ENCODE measurements at regions not wholly inside any gene's neighbourhood (a gene's known extent, or its start where the extent isn't known, plus 50 kb on each side); places are given as distances from the start of the nearest gene placed in this dataset.

DNA sequence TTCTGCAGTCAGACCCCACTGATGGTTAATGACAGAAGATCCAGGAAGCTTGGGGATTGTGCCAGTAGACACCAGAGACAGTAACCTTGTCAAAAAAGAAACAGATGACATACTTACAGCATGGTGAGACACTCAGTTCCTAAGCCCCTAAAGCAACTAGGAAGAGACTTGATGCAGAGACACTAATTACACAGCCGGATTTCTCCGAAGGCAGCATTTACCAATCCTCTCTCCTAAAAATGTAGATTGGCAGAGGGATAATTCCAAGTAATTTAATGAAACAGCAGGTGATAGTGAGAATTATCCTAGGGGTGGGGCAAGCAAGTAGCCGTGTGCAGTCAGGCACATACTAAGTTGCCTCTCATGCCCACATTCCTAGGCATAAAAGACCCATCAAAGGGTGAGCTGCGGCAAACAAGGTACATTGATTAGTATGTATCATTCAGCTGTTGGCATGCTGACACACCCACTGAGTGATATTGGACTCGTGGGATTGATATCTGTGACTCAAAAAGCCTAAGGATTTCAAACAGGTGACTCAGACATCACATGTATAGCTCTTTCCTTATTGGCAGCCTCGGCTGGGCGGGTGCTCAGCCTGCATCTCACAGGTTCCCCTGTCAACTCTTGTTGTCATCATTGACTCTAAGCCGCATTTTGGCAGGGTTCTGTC lies 296.7 kb upstream of the ATP5MC3 start:
- no peaks in the 10 kb centered on the region for H3K36me3 Mint-ChIP-seq
- peaks cover 0 to 5% (median 0%) of the 10 kb centered on the region in 5 donors for H3K27me3 Mint-ChIP-seq
- H3K9me3 ChIP-seq (ENCODE audit: control insufficient read depth in 2 of 3, low read length in 3 of 3) = no peaks in the 10 kb centered on the region
- no peak overlapping the region for H3K4me3 Mint-ChIP-seq
- ATAC-seq (no peak), DNase-seq (no peak)
- no peaks in the 10 kb centered on the region for H3K4me1 Mint-ChIP-seq
- peaks cover 0 to 3% (median 0%) of the 10 kb centered on the region in 11 donors for H3K9me3 Mint-ChIP-seq
- H3K27ac ChIP-seq (ENCODE audit: low read depth, low read length) = no peak overlapping the region
- no peaks in the 10 kb centered on the region for H3K4me1 ChIP-seq (ENCODE audit: control insufficient read depth in 2 of 2, insufficient read depth in 2 of 2, low read length in 2 of 2)
- intact Hi-C loops (cut with micrococcal nuclease) = no loop called here
- no peaks in the 10 kb centered on the region for H3K27me3 ChIP-seq (ENCODE audit: control insufficient read depth in 2 of 2, insufficient read depth in 2 of 2, low read length in 2 of 2)
- no peak overlapping the region for H3K4me3 ChIP-seq (ENCODE audit: low read length)
- no peaks in the 10 kb centered on the region for H3K36me3 ChIP-seq (ENCODE audit: control insufficient read depth in 2 of 3, insufficient read depth in 3 of 3, low read length in 3 of 3)
- H3K27ac Mint-ChIP-seq = no peak overlapping the region
- ChIA-PET POLR2A (no interaction called here), CTCF (no interaction called here)

DNA sequence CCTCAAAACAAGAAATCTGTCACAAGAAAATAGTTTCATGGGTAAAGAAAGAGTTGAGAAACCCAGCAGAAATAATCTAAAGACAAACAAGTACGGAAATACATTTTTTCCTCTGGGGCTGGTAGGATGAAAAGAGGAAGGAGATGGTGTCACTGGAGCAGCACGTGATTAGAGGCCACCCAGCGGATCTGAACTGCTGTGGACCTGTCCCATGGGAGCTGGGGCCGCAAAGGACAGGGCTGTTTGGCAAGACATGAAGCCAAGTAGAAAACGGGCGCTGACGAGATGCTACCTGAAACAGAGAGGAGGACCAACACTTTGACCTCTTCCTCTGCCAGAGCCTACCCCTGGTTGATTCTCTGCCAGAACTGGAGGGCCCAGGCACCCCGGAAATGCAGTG lies 295.4 kb upstream of the ATP5MC3 start:
- Histone ChIP-seq H3K27me3 (ENCODE audit: control insufficient read depth in 2 of 2, insufficient read depth in 2 of 2, low read length in 2 of 2) (no peaks in the 10 kb centered on the region), H3K27ac (ENCODE audit: low read depth, low read length) (no peak overlapping the region), H3K9me3 (ENCODE audit: control insufficient read depth in 2 of 3, low read length in 3 of 3) (no peaks in the 10 kb centered on the region), H3K36me3 (ENCODE audit: control insufficient read depth in 2 of 3, insufficient read depth in 3 of 3, low read length in 3 of 3) (no peaks in the 10 kb centered on the region), H3K4me3 (ENCODE audit: low read length) (no peak overlapping the region), H3K4me1 (ENCODE audit: control insufficient read depth in 2 of 2, insufficient read depth in 2 of 2, low read length in 2 of 2) (no peaks in the 10 kb centered on the region)
- intact Hi-C loops (cut with micrococcal nuclease) = no loop called here
- H3K9me3 Mint-ChIP-seq = peaks cover 0 to 6% (median 2%) of the 10 kb centered on the region in 11 donors
- DNase-seq (no peak), ATAC-seq (no peak)
- H3K4me1 Mint-ChIP-seq = no peaks in the 10 kb centered on the region
- peaks cover 0 to 12% (median 5%) of the 10 kb centered on the region in 5 donors for H3K27me3 Mint-ChIP-seq
- CTCF ChIA-PET = no interaction called here
- no peak overlapping the region for H3K4me3 Mint-ChIP-seq
- H3K27ac Mint-ChIP-seq = no peak overlapping the region
- POLR2A ChIA-PET = no interaction called here
- H3K36me3 Mint-ChIP-seq = no peaks in the 10 kb centered on the region

DNA sequence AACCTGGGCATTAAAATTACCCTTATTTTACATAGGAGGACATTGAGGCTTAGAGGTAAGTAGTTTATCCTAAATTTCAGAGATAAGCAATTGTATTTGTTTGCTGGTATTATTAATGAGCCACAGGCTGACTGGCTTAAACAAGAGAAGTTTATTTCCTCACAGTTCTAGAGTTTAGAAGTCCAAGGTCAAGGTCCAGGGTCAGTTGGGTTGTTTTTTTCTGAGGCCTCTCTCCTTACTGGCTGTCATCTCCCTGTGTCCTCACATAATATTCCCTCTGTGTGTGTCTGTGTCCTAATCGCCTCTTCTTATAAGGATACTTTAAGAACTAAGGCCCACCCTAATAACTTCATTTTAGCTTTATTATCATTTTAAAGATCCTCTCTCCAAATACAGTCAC lies 294.9 kb upstream of the ATP5MC3 start:
- no peaks in the 10 kb centered on the region for H3K4me1 ChIP-seq (ENCODE audit: control insufficient read depth in 2 of 2, insufficient read depth in 2 of 2, low read length in 2 of 2)
- Mint-ChIP-seq H3K27ac (no peak overlapping the region), H3K27me3 (peaks cover 0 to 12% (median 5%) of the 10 kb centered on the region in 5 donors), H3K4me1 (no peaks in the 10 kb centered on the region), H3K9me3 (peaks cover 0 to 6% (median 2%) of the 10 kb centered on the region in 11 donors), H3K4me3 (no peak overlapping the region), H3K36me3 (no peaks in the 10 kb centered on the region)
- no peaks in the 10 kb centered on the region for H3K27me3 ChIP-seq (ENCODE audit: control insufficient read depth in 2 of 2, insufficient read depth in 2 of 2, low read length in 2 of 2)
- no peaks in the 10 kb centered on the region for H3K9me3 ChIP-seq (ENCODE audit: control insufficient read depth in 2 of 3, low read length in 3 of 3)
- ChIA-PET CTCF (no interaction called here), POLR2A (no interaction called here)
- ATAC-seq (no peak), DNase-seq (no peak)
- intact Hi-C loops (cut with micrococcal nuclease) = no loop called here
- H3K4me3 ChIP-seq (ENCODE audit: low read length) = no peak overlapping the region
- H3K27ac ChIP-seq (ENCODE audit: low read depth, low read length) = no peak overlapping the region
- no peaks in the 10 kb centered on the region for H3K36me3 ChIP-seq (ENCODE audit: control insufficient read depth in 2 of 3, insufficient read depth in 3 of 3, low read length in 3 of 3)

DNA sequence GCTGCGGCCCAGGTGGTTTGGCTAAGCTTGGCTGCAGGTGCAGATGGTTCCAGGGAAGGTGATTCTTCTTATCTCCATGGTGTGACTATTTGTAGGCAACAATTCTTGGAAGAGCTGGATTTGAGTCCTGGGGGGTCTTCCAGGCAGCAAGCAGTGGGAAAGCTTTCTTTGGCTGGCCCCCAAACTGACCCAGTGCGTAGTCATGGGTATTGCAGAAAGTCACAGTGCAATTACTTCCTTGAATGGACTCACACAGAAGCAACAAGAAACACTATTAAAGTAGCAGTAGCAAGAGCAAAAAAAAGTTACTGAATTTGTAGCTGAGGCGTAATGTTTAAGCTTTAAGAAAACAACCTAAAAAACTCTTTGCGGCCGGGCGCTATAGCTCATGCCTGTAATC lies 293.6 kb upstream of the ATP5MC3 start:
- Mint-ChIP-seq H3K27ac (no peak overlapping the region), H3K9me3 (peaks cover 0 to 6% (median 2%) of the 10 kb centered on the region in 11 donors)
- POLR2A ChIA-PET = no interaction called here

DNA sequence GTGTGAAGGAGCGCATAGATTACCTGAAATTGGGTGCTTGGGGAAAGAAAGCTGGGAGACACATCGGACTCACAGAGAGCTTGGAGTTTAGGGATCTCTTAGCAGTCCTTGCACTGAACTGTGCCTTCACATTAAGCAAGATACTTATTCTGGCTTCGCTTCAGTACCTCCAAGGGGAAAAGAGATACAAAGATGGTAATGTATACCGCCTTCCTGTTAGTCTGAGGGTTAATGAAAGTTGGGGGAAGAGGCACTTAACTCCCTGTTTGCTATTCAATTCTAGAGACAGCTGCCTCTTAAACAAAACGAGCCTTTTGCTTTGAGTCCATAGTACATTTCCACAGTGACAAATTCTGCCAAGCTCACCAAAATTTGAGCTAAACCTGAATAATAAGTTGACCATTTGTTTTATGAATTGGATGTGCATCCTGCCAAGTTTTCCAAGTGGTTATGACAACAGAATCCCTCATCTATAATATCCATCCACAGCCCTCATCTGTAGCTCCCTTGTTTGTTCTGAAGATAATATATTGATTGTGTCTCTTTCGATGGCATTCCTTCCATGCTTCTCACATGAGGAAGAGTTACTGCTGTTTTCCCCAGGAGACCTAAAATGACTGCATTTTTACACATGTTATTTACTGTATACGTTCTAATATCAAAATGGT lies 287.1 kb upstream of the ATP5MC3 start:
- no peaks in the 10 kb centered on the region for H3K36me3 ChIP-seq (ENCODE audit: control insufficient read depth in 2 of 3, insufficient read depth in 3 of 3, low read length in 3 of 3)
- ATAC-seq = no peak
- no peak overlapping the region for H3K27ac ChIP-seq (ENCODE audit: low read depth, low read length)
- peaks cover 0 to 6% (median 0%) of the 10 kb centered on the region in 11 donors for H3K9me3 Mint-ChIP-seq
- H3K27me3 Mint-ChIP-seq = peaks cover 0 to 8% (median 0%) of the 10 kb centered on the region in 5 donors
- H3K36me3 Mint-ChIP-seq = no peaks in the 10 kb centered on the region
- no peak overlapping the region for H3K4me3 ChIP-seq (ENCODE audit: low read length)
- ChIA-PET CTCF (no interaction called here), POLR2A (no interaction called here)
- intact Hi-C loops (cut with micrococcal nuclease) = no loop called here
- DNase-seq = no peak
- no peaks in the 10 kb centered on the region for H3K4me1 ChIP-seq (ENCODE audit: control insufficient read depth in 2 of 2, insufficient read depth in 2 of 2, low read length in 2 of 2)
- no peaks in the 10 kb centered on the region for H3K27me3 ChIP-seq (ENCODE audit: control insufficient read depth in 2 of 2, insufficient read depth in 2 of 2, low read length in 2 of 2)
- H3K4me1 Mint-ChIP-seq = peaks cover 0 to 1% (median 0%) of the 10 kb centered on the region in 7 donors
- no peak overlapping the region for H3K4me3 Mint-ChIP-seq
- no peak overlapping the region for H3K27ac Mint-ChIP-seq
- H3K9me3 ChIP-seq (ENCODE audit: control insufficient read depth in 2 of 3, low read length in 3 of 3) = no peaks in the 10 kb centered on the region

More for the DNA sequence above, 293.6 kb upstream of the ATP5MC3 start:
- H3K27ac ChIP-seq (ENCODE audit: low read depth, low read length) = no peak overlapping the region
- Mint-ChIP-seq H3K4me1 (no peaks in the 10 kb centered on the region), H3K36me3 (no peaks in the 10 kb centered on the region), H3K27me3 (peaks cover 0 to 12% (median 5%) of the 10 kb centered on the region in 5 donors), H3K4me3 (no peak overlapping the region)
- H3K36me3 ChIP-seq (ENCODE audit: control insufficient read depth in 2 of 3, insufficient read depth in 3 of 3, low read length in 3 of 3) = no peaks in the 10 kb centered on the region
- intact Hi-C loops (cut with micrococcal nuclease) = no loop called here
- H3K27me3 ChIP-seq (ENCODE audit: control insufficient read depth in 2 of 2, insufficient read depth in 2 of 2, low read length in 2 of 2) = no peaks in the 10 kb centered on the region
- CTCF ChIA-PET = no interaction called here
- no peak overlapping the region for H3K4me3 ChIP-seq (ENCODE audit: low read length)
- ATAC-seq = no peak
- H3K4me1 ChIP-seq (ENCODE audit: control insufficient read depth in 2 of 2, insufficient read depth in 2 of 2, low read length in 2 of 2) = no peaks in the 10 kb centered on the region
- H3K9me3 ChIP-seq (ENCODE audit: control insufficient read depth in 2 of 3, low read length in 3 of 3) = no peaks in the 10 kb centered on the region
- DNase-seq = no peak

DNA sequence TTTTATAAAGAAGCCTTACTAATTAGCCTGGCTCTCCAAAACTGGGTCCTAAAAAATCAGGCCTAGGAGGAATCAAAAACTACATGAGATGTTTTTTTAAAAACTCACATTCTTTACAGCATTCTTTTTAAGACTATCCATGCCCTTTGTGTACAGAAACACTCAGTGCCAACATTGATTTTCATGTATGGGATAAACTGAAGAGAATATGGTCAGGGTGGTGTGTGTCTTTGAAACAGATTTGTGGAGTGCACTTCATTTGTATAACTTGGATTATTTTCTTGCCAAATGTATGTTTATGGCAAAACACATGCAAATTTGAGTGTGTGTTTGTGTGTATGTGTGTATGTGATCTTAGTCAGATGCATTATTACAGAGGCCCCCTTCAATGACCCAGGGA lies 283.6 kb upstream of the ATP5MC3 start:
- Histone ChIP-seq H3K4me1 (ENCODE audit: control insufficient read depth in 2 of 2, insufficient read depth in 2 of 2, low read length in 2 of 2) (no peaks in the 10 kb centered on the region), H3K36me3 (ENCODE audit: control insufficient read depth in 2 of 3, insufficient read depth in 3 of 3, low read length in 3 of 3) (no peaks in the 10 kb centered on the region), H3K27me3 (ENCODE audit: control insufficient read depth in 2 of 2, insufficient read depth in 2 of 2, low read length in 2 of 2) (no peaks in the 10 kb centered on the region), H3K27ac (ENCODE audit: low read depth, low read length) (no peak overlapping the region), H3K9me3 (ENCODE audit: control insufficient read depth in 2 of 3, low read length in 3 of 3) (no peaks in the 10 kb centered on the region), H3K4me3 (ENCODE audit: low read length) (no peak overlapping the region)
- intact Hi-C loops (cut with micrococcal nuclease) = no loop called here
- POLR2A ChIA-PET = no interaction called here
- H3K4me3 Mint-ChIP-seq = no peak overlapping the region
- ATAC-seq (no peak), DNase-seq (no peak)
- H3K27ac Mint-ChIP-seq = no peak overlapping the region
- no peaks in the 10 kb centered on the region for H3K36me3 Mint-ChIP-seq
- CTCF ChIA-PET = no interaction called here
- peaks cover 0 to 9% (median 3%) of the 10 kb centered on the region in 11 donors for H3K9me3 Mint-ChIP-seq
- H3K4me1 Mint-ChIP-seq = peaks cover 0 to 4% (median 0%) of the 10 kb centered on the region in 7 donors
- H3K27me3 Mint-ChIP-seq = peaks cover 0 to 8% (median 6%) of the 10 kb centered on the region in 5 donors

DNA sequence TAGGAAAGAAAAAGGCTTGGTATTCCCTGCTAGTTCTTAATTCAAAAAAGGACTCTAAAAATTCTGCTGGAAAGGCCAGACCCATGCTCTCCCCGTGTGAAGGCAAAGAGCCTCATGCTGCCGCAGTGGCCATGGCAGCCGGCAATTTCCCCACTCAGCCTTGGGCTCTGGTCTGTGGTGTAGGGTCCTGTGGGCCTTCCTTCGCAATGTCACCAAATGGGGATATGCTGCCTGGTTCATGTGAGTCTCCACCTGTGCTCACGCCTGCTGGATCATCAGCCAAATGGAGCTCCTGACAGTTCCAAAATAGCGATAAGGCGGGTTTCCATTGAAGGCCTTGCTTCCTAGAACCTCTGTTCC lies 282.8 kb upstream of the ATP5MC3 start:
- Mint-ChIP-seq H3K36me3 (no peaks in the 10 kb centered on the region), H3K4me3 (no peak overlapping the region), H3K27ac (no peak overlapping the region), H3K4me1 (peaks cover 0 to 4% (median 0%) of the 10 kb centered on the region in 7 donors), H3K9me3 (peaks cover 2 to 13% (median 5%) of the 10 kb centered on the region in 11 donors), H3K27me3 (peaks cover 0 to 8% (median 7%) of the 10 kb centered on the region in 5 donors)
- CTCF ChIA-PET = no interaction called here
- ATAC-seq (no peak), DNase-seq (no peak)
- POLR2A ChIA-PET = no interaction called here
- Histone ChIP-seq H3K4me1 (ENCODE audit: control insufficient read depth in 2 of 2, insufficient read depth in 2 of 2, low read length in 2 of 2) (no peaks in the 10 kb centered on the region), H3K9me3 (ENCODE audit: control insufficient read depth in 2 of 3, low read length in 3 of 3) (no peaks in the 10 kb centered on the region), H3K36me3 (ENCODE audit: control insufficient read depth in 2 of 3, insufficient read depth in 3 of 3, low read length in 3 of 3) (no peaks in the 10 kb centered on the region), H3K4me3 (ENCODE audit: low read length) (no peak overlapping the region), H3K27me3 (ENCODE audit: control insufficient read depth in 2 of 2, insufficient read depth in 2 of 2, low read length in 2 of 2) (no peaks in the 10 kb centered on the region), H3K27ac (ENCODE audit: low read depth, low read length) (no peak overlapping the region)
- intact Hi-C loops (cut with micrococcal nuclease) = no loop called here

Measured in naive thymus-derived CD4-positive, alpha-beta T cell (primary cell).